SK-N-SH (cell line): ENCODE measurements at regions not wholly inside any gene's neighbourhood (a gene's known extent, or its start where the extent isn't known, plus 50 kb on each side); places are given as distances from the start of the nearest gene placed in this dataset.

Experiments
- CTCF ChIP-seq: fragments of 200-600 bp; sonication (generic); IDR thresholded peaks from 2 replicates; pipeline ENCODE4 v1.6.1; 2017; ENCODE audit warnings: antibody characterized with exemption, mild to moderate bottlenecking, moderate library complexity
- EP300 ChIP-seq, 2 experiments: IDR thresholded peaks; 2 replicates each; pipeline versions ENCODE4 v1.4.0 to v1.6.1; 2012; ENCODE audit warnings: borderline replicate concordance in 1 of 2, low read depth in 1 of 2, low read length in 1 of 2
- EZH2phosphoT487 ChIP-seq: fragments of 200-600 bp; sonication (generic); IDR thresholded peaks from 2 replicates; pipeline ENCODE4 v1.6.1; 2017; ENCODE audit warnings: low read depth, mixed run types, mild to moderate bottlenecking, antibody characterized with exemption, moderate library complexity, borderline replicate concordance
- GABPA ChIP-seq: IDR thresholded peaks from 2 replicates; pipeline ENCODE4 v1.4.0; 2012; ENCODE audit warnings: low read depth, mild to moderate bottlenecking
- JUND ChIP-seq: IDR thresholded peaks from 2 replicates; pipeline ENCODE4 v1.4.0; 2012
- NRF1 ChIP-seq: IDR thresholded peaks from 2 replicates; pipeline ENCODE4 v1.6.1; 2012; ENCODE audit warnings: low read depth, mild to moderate bottlenecking, low read length
- TEAD4 ChIP-seq: IDR thresholded peaks from 2 replicates; pipeline ENCODE4 v1.4.0; 2012; ENCODE audit warnings: mild to moderate bottlenecking, borderline replicate concordance; ENCODE audit not compliant: insufficient read depth

DNA sequence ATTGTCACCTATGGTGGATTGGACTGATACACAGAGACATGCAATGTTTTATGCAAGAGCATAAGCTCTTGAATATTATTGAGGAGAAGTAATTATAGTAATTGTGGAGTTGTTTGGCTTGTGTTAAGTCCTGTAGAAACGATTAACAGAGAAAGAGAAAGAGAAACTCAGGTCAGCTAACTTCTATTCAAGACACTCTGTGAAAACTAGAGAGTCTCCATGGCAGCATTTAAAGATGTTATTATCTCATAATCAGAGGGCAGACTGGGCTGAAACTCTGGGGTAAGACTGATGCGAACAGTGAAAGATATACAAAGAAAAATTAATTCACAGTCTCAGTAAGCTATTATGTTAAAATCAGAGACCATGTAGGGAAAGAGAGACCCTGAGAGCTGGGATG lies 625.7 kb downstream of the FAT4 start:
- TF ChIP-seq CTCF = no peak
- no peak for TF ChIP-seq JUND
- TF ChIP-seq EP300 (IDR thresholded peaks at IDR 0.05; ENCODE audit: borderline replicate concordance in 1 of 2, low read depth in 1 of 2, low read length in 1 of 2) = no peak
- TF ChIP-seq EZH2phosphoT487 = no peak
- no peak for TF ChIP-seq TEAD4
- no peak for TF ChIP-seq GABPA
- TF ChIP-seq NRF1 = no peak
